ENCODE measurements at regions not wholly inside any gene's neighbourhood (a gene's known extent, or its start where the extent isn't known, plus 50 kb on each side); places are given as distances from the start of the nearest gene placed in this dataset.

- H2AFZ ChIP-seq (ENCODE audit: low read depth, low read length) = no peak overlapping the region
- no peak overlapping the region for H4K8ac ChIP-seq (ENCODE audit: low read length)
- no peak for DNase-seq
- H3K9me3 ChIP-seq (ENCODE audit: control insufficient read depth, low read length) = peaks cover 3% of the 10 kb centered on the region
- no peak overlapping the region for H3K4me3 ChIP-seq (ENCODE audit: insufficient read depth in 1 of 2, low read depth in 1 of 2, low read length in 2 of 2)
- H3K27ac ChIP-seq (ENCODE audit: low read length, poor library complexity, severe bottlenecking) = no peak overlapping the region
- H2BK12ac ChIP-seq (ENCODE audit: low read length in 2 of 2) = peak overlapping the region in 1 of 2 experiments; percentile 24
- H3K4me2 ChIP-seq (ENCODE audit: low read length, poor library complexity, severe bottlenecking) = no peak overlapping the region
- no peak overlapping the region for H3K14ac ChIP-seq (ENCODE audit: low read length in 2 of 2)
- H3K4me1 ChIP-seq (ENCODE audit: control insufficient read depth, insufficient read depth, low read depth, low read length) = no peaks in the 10 kb centered on the region
- no peak overlapping the region for H4K91ac ChIP-seq (ENCODE audit: low read length)
- 86% methylated on average over 7 of the region's 7 CpGs for WGBS
- H3K9ac ChIP-seq (ENCODE audit: low read length) = peak overlapping the region; percentile 8
- no peak overlapping the region for H2BK5ac ChIP-seq (ENCODE audit: low read depth, low read length, poor library complexity, severe bottlenecking)
- H3K18ac ChIP-seq (ENCODE audit: low read depth in 1 of 2, low read length in 2 of 2) = no peak overlapping the region
- H3K79me1 ChIP-seq (replicated peaks; ENCODE audit: low read length, poor library complexity, severe bottlenecking) = no peaks in the 10 kb centered on the region
- H3K23ac ChIP-seq (ENCODE audit: low read length in 2 of 2) = no peak overlapping the region
- no peak overlapping the region for H3K4ac ChIP-seq (ENCODE audit: low read depth in 1 of 2, low read length in 2 of 2)
- H2AK5ac ChIP-seq (ENCODE audit: low read length, severe bottlenecking) = no peak overlapping the region
- H2BK120ac ChIP-seq (ENCODE audit: low read depth, low read length) = no peak overlapping the region
- H2BK15ac ChIP-seq (ENCODE audit: low read depth, poor library complexity, severe bottlenecking) = no peak overlapping the region
- H3K36me3 ChIP-seq (ENCODE audit: control insufficient read depth in 1 of 2, insufficient read depth in 2 of 2, low read depth in 1 of 2, low read length in 2 of 2) = no peaks in the 10 kb centered on the region
- no peaks in the 10 kb centered on the region for H3K27me3 ChIP-seq (ENCODE audit: control insufficient read depth in 1 of 2, insufficient read depth in 1 of 2, low read length in 2 of 2)
Measured at GRCh38 chr5:68086439-68086838, 129.1 kb upstream of the PIK3R1 start.

GRCh38 chr5:68084396-68084795, 131.2 kb upstream of the PIK3R1 start:
- no peaks in the 10 kb centered on the region for H3K4me1 ChIP-seq (ENCODE audit: control insufficient read depth, insufficient read depth, low read depth, low read length)
- no peak overlapping the region for H3K4ac ChIP-seq (ENCODE audit: low read depth in 1 of 2, low read length in 2 of 2)
- no peak overlapping the region for H3K4me3 ChIP-seq (ENCODE audit: insufficient read depth in 1 of 2, low read depth in 1 of 2, low read length in 2 of 2)
- no peak overlapping the region for H4K91ac ChIP-seq (ENCODE audit: low read length)
- no peak overlapping the region for H3K23ac ChIP-seq (ENCODE audit: low read length in 2 of 2)
- no peak overlapping the region for H3K14ac ChIP-seq (ENCODE audit: low read length in 2 of 2)
- H2BK12ac ChIP-seq (ENCODE audit: low read length in 2 of 2) = no peak overlapping the region
- no peak overlapping the region for H3K4me2 ChIP-seq (ENCODE audit: low read length, poor library complexity, severe bottlenecking)
- no peaks in the 10 kb centered on the region for H3K9me3 ChIP-seq (ENCODE audit: control insufficient read depth, low read length)
- no peak overlapping the region for H2BK120ac ChIP-seq (ENCODE audit: low read depth, low read length)
- H3K27ac ChIP-seq (ENCODE audit: low read length, poor library complexity, severe bottlenecking) = no peak overlapping the region
- H3K36me3 ChIP-seq (ENCODE audit: control insufficient read depth in 1 of 2, insufficient read depth in 2 of 2, low read depth in 1 of 2, low read length in 2 of 2) = no peaks in the 10 kb centered on the region
- H3K18ac ChIP-seq (ENCODE audit: low read depth in 1 of 2, low read length in 2 of 2) = no peak overlapping the region
- no peak overlapping the region for H2BK15ac ChIP-seq (ENCODE audit: low read depth, poor library complexity, severe bottlenecking)
- no peak overlapping the region for H2AFZ ChIP-seq (ENCODE audit: low read depth, low read length)
- H2AK5ac ChIP-seq (ENCODE audit: low read length, severe bottlenecking) = no peak overlapping the region
- H3K9ac ChIP-seq (ENCODE audit: low read length) = no peak overlapping the region
- H4K8ac ChIP-seq (ENCODE audit: low read length) = no peak overlapping the region
- no peaks in the 10 kb centered on the region for H3K79me1 ChIP-seq (replicated peaks; ENCODE audit: low read length, poor library complexity, severe bottlenecking)
- H3K27me3 ChIP-seq (ENCODE audit: control insufficient read depth in 1 of 2, insufficient read depth in 1 of 2, low read length in 2 of 2) = no peaks in the 10 kb centered on the region
- no peak for DNase-seq
- H2BK5ac ChIP-seq (ENCODE audit: low read depth, low read length, poor library complexity, severe bottlenecking) = no peak overlapping the region

- H3K27me3 ChIP-seq (ENCODE audit: control insufficient read depth in 1 of 2, insufficient read depth in 1 of 2, low read length in 2 of 2) = no peaks in the 10 kb centered on the region
- no peak overlapping the region for H3K23ac ChIP-seq (ENCODE audit: low read length in 2 of 2)
- no peak overlapping the region for H3K27ac ChIP-seq (ENCODE audit: low read length, poor library complexity, severe bottlenecking)
- no peak overlapping the region for H2BK15ac ChIP-seq (ENCODE audit: low read depth, poor library complexity, severe bottlenecking)
- H4K8ac ChIP-seq (ENCODE audit: low read length) = no peak overlapping the region
- H3K4me3 ChIP-seq (ENCODE audit: insufficient read depth in 1 of 2, low read depth in 1 of 2, low read length in 2 of 2) = no peak overlapping the region
- no peak overlapping the region for H3K4ac ChIP-seq (ENCODE audit: low read depth in 1 of 2, low read length in 2 of 2)
- no peak overlapping the region for H2BK12ac ChIP-seq (ENCODE audit: low read length in 2 of 2)
- H3K79me1 ChIP-seq (replicated peaks; ENCODE audit: low read length, poor library complexity, severe bottlenecking) = no peaks in the 10 kb centered on the region
- no peak overlapping the region for H3K18ac ChIP-seq (ENCODE audit: low read depth in 1 of 2, low read length in 2 of 2)
- whole genome bisulfite sequencing = 91% methylated on average over 9 of the region's 9 CpGs
- H3K4me2 ChIP-seq (ENCODE audit: low read length, poor library complexity, severe bottlenecking) = no peak overlapping the region
- no peak overlapping the region for H3K9ac ChIP-seq (ENCODE audit: low read length)
- no peak overlapping the region for H2AK5ac ChIP-seq (ENCODE audit: low read length, severe bottlenecking)
- no peak overlapping the region for H3K14ac ChIP-seq (ENCODE audit: low read length in 2 of 2)
- no peak overlapping the region for H2BK120ac ChIP-seq (ENCODE audit: low read depth, low read length)
- no peak overlapping the region for H2AFZ ChIP-seq (ENCODE audit: low read depth, low read length)
- H3K36me3 ChIP-seq (ENCODE audit: control insufficient read depth in 1 of 2, insufficient read depth in 2 of 2, low read depth in 1 of 2, low read length in 2 of 2) = no peaks in the 10 kb centered on the region
- no peaks in the 10 kb centered on the region for H3K4me1 ChIP-seq (ENCODE audit: control insufficient read depth, insufficient read depth, low read depth, low read length)
- no peaks in the 10 kb centered on the region for H3K9me3 ChIP-seq (ENCODE audit: control insufficient read depth, low read length)
- DNase-seq = no peak
- no peak overlapping the region for H4K91ac ChIP-seq (ENCODE audit: low read length)
- no peak overlapping the region for H2BK5ac ChIP-seq (ENCODE audit: low read depth, low read length, poor library complexity, severe bottlenecking)
Measured at GRCh38 chr5:68080282-68081050, 135.1 kb upstream of the PIK3R1 start.

- no peak overlapping the region for H4K91ac ChIP-seq (ENCODE audit: low read length)
- no peak overlapping the region for H2BK120ac ChIP-seq (ENCODE audit: low read depth, low read length)
- no peaks in the 10 kb centered on the region for H3K9me3 ChIP-seq (ENCODE audit: control insufficient read depth, low read length)
- H3K23ac ChIP-seq (ENCODE audit: low read length in 2 of 2) = no peak overlapping the region
- H3K18ac ChIP-seq (ENCODE audit: low read depth in 1 of 2, low read length in 2 of 2) = no peak overlapping the region
- no peaks in the 10 kb centered on the region for H3K79me1 ChIP-seq (replicated peaks; ENCODE audit: low read length, poor library complexity, severe bottlenecking)
- H3K14ac ChIP-seq (ENCODE audit: low read length in 2 of 2) = no peak overlapping the region
- DNase-seq = no peak
- no peak overlapping the region for H2AFZ ChIP-seq (ENCODE audit: low read depth, low read length)
- no peak overlapping the region for H3K9ac ChIP-seq (ENCODE audit: low read length)
- H2BK5ac ChIP-seq (ENCODE audit: low read depth, low read length, poor library complexity, severe bottlenecking) = no peak overlapping the region
- H3K27me3 ChIP-seq (ENCODE audit: control insufficient read depth in 1 of 2, insufficient read depth in 1 of 2, low read length in 2 of 2) = no peaks in the 10 kb centered on the region
- H2AK5ac ChIP-seq (ENCODE audit: low read length, severe bottlenecking) = no peak overlapping the region
- no peak overlapping the region for H2BK15ac ChIP-seq (ENCODE audit: low read depth, poor library complexity, severe bottlenecking)
- H3K4me1 ChIP-seq (ENCODE audit: control insufficient read depth, insufficient read depth, low read depth, low read length) = no peaks in the 10 kb centered on the region
- no peaks in the 10 kb centered on the region for H3K36me3 ChIP-seq (ENCODE audit: control insufficient read depth in 1 of 2, insufficient read depth in 2 of 2, low read depth in 1 of 2, low read length in 2 of 2)
- WGBS = 94% methylated on average over 6 of the region's 6 CpGs
- no peak overlapping the region for H3K4me2 ChIP-seq (ENCODE audit: low read length, poor library complexity, severe bottlenecking)
- no peak overlapping the region for H2BK12ac ChIP-seq (ENCODE audit: low read length in 2 of 2)
- no peak overlapping the region for H3K27ac ChIP-seq (ENCODE audit: low read length, poor library complexity, severe bottlenecking)
- no peak overlapping the region for H3K4ac ChIP-seq (ENCODE audit: low read depth in 1 of 2, low read length in 2 of 2)
- H4K8ac ChIP-seq (ENCODE audit: low read length) = no peak overlapping the region
- H3K4me3 ChIP-seq (ENCODE audit: insufficient read depth in 1 of 2, low read depth in 1 of 2, low read length in 2 of 2) = no peak overlapping the region
Measured at GRCh38 chr5:68077349-68077894, 138.1 kb upstream of the PIK3R1 start.
